GM19452 (cell line): ENCODE measurements at regions not wholly inside any gene's neighbourhood (a gene's known extent, or its start where the extent isn't known, plus 50 kb on each side); places are given as distances from the start of the nearest gene placed in this dataset.
A peak's percentile ranks its signal among the peaks of the same experiment; 100 is the strongest.

ENCODE experiments used
- ATAC-seq: cut with Tn5 transposase; IDR thresholded peaks from one replicate; pipeline ENCODE4 v1.9.1; 2021; ENCODE audit not compliant: unreplicated experiment

DNA sequence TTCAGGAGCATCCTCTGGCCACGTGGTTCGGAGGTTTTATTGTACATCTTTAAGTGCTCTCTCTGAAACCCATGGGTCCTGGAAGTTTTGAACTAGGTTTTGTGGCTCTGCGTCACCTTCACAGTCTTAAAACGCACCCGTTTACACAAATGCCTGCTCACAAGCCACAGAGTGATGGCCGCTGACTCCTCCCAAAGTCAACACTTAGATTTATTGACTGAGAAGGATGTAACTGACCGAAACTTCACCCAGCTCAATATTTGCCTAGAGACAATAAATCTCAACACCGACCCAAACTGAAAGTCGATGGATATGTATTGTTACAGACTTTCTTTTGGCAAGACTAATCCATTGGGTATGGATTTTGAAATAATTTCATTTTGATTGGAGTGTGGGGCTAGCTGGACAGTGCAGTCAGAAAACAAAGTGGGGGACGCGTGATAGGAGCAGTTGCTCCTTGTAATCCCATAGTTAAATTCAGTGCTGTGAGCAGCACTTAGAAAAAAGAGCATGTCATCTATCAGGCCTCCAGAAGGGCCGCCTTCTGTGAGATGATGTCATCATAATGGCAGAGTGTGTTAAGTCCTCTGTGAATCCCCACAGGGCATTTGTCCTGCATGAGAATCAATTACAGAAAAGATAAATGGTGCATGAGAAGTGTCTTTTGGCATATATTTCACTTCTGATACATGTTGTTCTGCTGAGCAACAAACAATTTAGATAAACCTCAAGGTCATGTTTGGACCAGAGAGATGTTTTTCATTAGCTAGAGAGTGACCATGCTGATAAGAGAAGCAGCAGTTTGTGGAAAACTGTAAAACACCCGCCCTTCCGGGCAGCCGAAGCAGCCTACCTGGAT lies 183.7 kb downstream of the INO80D start:
- no peak for ATAC-seq

DNA sequence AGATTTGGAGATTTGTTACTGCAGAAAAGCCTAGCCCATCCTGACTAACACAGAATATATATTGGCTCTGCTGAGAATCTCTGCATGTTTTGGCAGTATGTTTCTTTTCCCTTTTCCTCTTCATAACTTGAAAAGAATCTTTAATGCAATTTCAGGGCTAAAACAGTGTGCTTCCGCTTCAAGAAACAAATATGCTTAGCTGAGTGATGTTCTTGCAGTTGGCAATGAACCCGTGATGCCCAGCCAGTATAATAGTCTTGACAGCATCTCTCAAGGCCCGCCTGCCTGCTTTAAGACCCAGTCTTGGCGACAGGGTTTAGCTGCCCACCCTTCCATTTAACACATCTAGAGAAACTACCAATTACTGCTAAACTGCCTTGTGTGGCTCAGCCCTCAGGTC lies 184.5 kb downstream of the INO80D start:
- no peak for ATAC-seq

DNA sequence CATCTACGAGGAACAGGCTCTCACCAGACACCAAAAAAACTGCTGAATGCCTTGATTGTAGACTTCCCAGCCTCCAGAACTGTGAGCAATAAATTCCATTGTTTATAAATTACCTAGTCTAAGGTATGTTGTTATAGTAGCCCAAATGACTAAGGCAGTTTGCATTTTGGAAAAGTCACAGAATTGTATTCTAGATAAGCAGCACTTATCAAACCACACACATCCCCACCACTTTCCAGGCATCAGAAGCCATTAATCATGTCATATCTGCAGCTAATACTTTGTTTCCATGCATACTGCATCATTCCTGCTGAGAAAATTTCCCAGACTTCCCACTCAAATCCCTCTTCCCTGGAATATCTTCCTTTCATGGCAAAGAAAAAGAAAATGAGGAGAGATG lies 187.2 kb downstream of the INO80D start:
- no peak for ATAC-seq

DNA sequence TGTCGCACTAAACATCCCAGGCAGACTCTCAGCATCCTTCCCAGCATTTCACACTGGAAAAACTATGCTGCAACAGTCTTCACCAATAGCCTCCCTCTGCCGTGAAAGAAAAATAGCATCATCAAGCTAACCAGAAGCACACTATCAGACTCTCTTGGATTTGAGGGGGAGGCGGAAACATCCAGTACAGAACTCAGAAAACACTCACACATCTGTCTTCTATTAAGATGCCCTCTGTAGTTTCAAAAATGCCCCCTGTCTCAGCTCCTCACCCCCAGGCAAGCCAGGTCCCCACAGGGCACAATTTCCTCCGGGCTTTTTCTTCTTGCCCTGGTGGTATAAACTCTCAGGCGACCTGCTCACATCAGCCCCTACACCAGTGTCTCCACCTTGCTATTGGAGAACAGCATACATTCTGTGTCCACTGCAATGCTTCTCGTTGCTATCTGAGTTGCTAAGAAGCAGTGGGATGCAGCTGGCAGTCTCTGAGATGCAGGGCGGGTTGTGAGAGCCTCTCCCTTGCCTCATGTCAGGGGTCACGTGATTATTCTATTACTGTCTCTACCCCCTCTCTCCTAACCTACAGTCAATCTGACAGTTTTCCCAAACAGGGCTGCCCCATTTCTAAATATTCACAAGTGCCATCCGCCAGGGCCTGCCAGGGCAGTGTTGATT lies 189.9 kb downstream of the INO80D start:
- ATAC-seq = no peak

DNA sequence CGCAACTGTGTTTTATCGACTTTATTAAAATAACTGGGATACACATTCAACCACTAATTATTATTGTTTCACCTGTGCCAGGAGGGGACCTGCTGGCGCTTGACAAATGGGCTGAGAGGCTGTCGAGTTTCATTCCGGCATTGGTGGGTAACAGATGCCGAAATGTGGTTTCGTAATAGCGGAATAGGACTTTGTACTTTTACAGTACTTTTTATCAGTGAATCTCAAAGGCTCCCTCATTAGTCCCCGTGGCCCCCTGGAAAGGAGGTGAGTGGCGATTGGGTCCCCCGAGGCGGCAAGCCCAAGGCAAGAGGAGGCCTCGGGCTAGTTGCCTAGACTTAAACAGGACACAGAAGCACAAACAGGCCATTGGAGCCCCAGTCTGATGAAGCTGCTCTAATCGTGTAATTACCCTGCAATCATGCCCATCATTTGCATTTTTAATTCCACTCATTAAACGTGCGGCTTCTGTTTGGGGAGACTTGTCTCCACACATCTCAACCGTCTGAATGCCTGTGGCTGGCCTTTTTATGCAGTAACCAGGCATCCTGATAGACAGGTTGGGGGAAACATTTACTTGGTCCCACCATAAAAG lies 193.2 kb downstream of the INO80D start:
- no peak for ATAC-seq

DNA sequence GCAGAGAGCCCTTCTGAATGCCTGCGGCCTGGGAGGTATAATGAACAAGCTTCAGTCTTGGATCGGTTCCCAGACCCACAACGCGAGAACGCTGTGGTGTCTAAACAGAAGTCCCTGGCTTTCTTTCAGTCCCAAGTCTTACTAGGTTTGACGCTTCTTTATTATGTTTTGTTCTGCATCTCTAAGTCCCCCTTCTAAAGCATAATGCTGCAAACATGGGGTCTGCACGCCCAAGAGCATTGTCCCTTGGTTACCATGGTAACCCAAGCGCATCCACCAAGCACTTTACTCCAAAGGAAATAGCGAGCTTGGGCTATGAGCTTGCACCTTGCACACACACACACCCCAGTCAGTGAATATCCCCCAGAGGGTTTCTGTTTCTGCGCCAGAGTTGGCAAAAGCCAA lies 193.7 kb downstream of the INO80D start:
- no peak for ATAC-seq

DNA sequence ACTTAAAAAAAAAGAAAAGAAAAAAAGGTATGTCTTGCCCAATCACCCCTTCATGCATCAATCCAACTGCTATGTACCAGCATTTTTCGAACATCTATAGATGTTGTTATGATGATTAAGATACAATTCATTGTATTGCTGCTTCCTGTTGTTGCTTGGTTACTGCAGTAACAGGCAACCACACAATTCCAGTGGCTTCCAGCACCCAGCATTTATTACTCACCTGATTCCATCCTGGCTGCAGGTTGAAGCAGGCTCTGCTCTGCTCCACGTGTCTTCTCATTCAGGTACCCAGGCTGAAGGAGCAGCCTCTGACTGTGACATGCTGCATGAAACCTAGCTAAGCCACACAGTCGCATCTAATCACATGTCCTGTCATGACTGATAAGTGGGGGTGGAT lies 196.9 kb downstream of the INO80D start:
- no peak for ATAC-seq

DNA sequence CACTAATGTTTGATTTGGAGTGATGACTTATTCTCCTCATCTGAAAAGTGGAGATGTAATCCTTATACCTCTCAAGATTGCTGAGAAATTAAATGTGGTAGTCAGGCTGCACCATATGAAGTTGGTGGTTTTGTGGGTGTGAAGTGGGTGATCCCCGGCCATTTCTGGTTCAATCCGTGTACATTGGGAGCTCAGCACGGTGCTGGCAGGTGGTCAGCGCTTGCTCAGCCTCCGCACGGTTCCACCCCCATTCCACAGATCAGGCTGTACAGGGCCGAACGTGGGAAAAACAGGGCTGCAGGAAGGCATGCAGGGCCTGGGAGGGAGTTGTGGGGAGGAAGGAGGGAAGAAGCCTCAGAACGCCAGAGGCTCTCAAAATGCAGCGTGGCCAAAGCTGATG lies 198.3 kb downstream of the INO80D start:
- ATAC-seq = no peak

DNA sequence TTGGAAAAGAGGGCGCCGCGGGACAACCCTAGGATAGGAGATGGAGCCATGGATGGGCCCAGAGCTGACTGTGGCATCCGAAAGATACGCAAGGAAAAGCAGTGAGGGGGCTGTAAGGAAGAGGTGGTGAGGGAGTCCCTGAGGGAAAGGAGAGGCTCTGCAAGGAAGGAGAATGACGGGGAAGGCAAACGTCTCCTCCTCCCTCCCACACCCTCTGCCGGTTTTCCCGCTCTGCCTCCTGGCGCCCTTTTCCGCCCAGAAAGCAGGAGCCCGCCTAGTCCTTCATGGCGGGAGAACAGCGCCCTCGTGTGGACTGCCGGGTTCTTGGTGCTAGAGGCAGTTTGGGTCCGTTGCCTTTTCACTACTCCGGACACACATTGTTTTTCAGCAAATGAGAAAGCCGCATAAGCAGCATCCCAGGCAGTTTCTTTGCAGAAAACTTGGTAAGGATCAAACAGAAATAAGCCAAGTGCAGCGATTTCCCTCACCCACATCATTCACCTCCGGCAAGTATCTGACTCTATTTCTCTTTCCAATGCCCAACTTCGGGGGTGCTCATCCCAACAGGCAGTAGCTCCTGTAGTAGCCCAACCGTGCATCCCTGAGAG lies 200.4 kb downstream of the INO80D start:
- no peak for ATAC-seq

DNA sequence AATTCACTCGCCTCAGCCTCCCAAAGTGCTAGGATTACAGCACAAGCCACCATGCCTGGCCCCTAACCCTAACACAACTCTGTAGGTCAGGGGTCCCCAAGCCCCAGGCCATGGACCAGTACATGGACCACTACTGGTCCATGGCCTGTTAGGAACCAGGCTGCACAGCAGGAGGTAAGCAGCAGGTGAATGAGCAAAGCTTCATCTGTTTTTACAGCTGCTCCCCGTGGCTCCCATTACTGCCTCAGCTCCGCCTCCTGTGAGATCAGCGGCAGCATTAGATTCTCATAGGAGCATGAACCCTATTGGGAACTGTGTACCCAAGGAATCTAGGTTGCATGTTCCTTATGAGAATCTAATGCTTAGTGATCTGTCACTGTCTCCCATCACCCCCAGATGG lies 201.7 kb downstream of the NRP2 start:
- no peak for ATAC-seq

DNA sequence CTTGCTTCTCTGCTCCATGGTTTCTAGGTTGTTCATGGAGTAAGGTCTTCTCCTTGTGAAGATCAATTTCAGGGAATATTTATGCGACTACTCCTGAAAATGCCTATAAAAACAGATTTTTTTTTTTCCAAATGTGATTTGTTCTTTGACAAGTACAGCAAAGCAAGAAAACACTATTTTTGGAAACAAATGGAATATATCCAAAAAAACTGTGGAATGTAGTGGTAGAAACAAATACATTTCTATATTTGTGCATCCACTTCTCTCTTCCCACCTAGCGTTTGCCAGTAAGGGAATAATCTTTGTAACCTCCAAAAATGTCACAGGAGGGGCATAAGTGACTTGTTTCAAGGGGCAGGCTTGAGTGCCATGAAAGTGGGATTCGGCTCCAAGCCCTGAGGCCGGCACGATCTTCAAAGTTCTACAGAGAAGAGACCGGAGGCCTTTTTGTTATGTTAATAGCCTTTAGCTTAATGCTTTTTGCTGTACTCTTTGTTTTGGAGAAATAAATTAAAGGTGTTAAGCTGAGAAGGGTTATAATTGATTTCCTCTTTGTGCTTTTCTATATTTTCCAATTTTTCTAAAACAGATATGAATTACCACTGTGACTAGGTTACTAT lies 200.6 kb downstream of the NRP2 start:
- no peak for ATAC-seq

DNA sequence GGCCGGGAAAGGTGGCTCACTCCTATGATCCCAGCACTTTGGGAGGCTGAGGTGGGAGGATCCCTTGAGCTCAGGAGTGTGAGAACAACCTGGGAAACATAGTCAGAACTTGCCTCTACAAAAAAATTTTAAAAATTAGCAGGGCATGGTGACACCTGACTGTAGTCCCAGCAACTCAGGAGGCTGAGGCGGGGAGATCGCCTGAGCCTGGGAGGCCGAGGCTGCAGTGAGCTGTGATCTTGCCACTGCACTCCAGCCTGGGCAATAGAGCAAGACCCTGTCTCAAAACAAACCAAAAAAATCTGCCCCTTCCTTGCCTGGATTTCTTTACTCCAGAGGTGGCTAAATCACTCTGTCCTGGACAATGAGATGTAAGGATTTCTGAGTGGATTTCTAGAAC lies 197.7 kb downstream of the NRP2 start:
- no peak for ATAC-seq

DNA sequence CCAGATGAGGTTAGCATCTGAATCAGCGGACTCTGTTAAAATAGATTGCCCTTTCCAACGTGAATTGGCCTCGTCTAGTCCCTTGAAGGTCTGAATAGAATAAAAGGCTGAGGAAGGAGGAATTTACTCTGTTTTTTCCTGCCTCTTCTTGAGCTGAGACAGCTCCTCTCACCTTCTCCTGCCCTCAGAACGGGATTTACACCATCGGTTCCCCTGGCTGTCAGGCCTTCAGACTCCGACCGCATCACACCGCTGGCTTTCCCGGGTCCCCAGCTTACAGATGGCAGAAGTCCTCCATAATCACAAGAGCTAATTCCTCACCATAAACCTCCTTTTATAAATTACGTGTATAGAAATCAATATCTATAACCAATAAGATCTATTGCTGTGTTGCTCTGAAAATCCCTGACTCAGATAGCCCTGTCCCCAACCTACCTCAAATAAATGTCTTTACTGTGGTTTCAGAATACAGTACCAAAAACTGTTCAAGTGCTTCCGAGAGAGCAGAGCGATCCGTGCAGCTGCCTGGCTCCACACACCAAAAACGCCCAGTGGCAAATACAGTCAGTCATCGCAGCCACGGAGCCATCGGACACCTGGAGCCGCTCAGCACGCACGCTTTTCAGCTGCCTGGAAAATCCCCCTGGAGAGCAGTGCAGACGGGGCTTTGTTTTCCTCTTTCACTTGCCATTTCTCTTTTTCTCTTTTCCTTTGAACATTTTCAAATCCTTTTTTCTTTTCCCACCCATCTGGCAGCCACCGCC lies 196.9 kb downstream of the NRP2 start:
- no peak for ATAC-seq

DNA sequence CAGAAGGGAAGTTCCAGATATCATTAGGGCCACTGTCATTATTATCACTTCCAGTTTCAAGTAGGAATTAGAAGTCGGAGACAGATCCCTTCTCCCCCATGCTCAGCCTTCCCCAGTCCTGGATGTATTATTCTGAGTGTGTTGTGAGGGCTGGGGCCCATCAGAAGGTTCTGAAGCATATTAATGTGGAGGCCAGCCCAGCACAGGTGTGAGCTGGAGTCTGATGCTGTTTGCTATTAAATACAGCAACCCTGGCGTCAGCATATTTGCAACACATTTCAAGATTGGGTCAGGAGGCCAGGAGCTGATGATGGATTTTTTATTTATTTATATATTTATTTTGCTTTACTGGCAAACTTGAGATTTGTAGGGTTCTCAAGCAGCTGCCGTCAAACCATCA lies 195.2 kb downstream of the NRP2 start:
- ATAC-seq = no peak

DNA sequence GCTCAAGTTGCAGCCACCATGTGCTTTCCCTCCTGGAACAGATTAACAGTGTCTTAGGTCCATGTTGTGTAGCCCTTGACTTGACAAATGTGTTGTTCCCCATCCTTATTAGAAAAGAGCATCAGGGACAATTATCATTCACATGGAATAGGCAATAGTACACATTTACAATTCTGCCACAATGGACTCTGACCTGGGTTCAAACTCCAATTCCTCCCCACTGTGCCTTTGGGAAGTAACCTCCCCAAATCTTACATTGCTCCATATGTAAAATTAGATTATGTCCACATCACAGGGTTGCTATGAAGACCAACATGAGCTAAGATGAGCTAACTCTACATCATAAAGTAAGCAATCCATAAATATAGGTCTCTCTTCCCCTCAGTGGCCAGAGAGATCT lies 193.8 kb downstream of the NRP2 start:
- ATAC-seq = no peak

DNA sequence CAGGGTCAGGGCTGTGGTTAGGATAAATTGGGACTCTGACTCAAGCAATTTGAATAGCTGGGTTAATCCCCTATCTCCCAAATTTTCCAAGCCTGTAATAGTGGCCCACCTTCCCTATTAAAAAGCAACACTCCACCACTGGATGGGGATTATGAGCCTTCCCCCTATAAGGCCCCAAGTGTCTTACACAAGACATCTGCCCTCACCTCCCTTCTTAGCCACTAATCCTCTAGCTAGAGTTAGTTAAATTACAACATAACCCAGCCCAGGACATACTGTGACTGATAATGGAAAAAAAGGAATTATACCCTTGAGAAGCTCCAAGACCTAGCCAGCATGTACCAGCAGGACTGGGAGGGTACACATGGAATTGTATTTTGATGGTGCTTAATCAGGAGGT lies 190.4 kb downstream of the NRP2 start:
- no peak for ATAC-seq

DNA sequence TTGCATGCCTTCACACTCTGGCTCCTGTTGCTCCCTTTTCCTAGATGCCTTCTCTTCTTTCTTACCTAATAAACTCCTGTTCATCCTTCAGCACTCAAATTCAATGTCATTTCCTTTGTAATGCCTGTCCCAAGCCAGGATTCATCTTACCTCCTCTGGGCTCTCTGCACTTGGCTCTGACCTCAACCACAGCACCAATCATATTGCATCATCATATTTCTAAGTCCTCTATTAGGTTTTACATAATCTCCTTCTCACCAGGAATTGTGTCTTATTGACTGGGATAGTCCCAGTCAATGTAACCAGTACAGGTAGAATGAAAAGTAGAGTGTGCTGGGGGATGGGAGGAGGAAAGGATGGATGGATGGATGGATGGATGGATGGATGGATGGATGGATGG lies 187.1 kb downstream of the NRP2 start:
- no peak for ATAC-seq

DNA sequence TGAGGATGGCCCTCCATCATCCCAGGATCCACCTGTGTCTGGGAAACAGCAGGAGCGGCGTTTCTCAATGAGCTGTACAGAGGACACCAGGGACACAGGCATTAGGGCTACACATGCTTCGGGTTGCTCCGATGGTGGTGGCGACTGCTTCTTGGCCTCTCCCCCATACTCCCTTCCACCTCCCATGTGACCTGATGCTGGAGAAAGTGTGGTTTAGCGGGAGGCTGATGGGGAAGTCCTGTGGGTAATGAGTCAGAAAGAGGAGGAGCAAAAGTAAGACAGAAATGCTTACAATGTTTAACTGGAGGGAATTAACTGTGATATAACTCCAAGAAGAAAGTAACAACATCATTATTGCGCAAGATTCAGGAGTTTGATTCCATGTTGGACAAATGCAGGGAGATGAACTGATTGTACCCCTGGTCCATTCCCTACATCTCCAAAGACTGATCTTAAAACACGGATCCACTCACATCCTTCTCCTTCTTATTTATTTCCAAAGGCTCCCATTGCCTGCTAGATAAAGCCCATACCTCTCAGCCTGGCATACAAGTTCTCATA lies 186.6 kb downstream of the NRP2 start:
- peak; percentile 54 for ATAC-seq

DNA sequence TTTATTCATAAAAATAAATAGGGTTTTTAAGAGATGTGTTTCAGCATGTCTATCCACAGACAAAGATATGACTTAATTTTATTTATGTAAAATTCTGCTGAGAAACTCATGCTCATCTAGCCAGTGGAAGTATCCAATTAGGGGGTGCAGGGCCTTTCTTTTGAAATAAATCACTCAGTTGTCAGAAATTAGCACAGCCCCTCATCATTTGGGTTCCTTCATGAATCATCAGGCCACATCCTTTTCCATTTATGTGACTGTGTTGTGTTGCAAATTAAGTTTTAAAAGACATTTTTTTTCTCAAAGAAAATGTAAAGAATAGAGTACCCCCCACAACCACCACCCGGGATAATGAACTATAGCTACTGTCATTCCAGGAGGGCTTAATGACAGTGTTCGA lies 185.8 kb downstream of the NRP2 start:
- ATAC-seq = no peak

DNA sequence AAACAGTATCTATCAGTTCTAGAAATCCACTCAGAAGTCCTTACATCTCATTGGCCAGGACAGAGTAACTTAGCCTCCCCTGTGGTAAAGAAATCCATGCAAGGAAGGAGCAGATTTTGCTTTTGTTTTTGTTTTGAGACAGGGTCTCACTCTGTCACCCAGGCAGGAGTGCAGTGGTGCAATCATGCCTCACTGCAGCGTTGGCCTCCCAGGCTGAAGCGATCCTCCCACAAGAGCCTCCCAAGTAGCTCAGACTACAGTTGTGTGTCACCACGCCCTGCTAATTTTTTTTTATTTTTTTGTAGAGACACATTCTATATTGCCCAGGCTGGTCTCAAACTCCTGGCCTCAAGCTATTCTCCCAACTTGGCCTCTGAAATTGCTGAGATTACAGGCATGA lies 185.1 kb downstream of the NRP2 start:
- ATAC-seq = no peak
